DND-41 (cell line): ENCODE measurements at regions not wholly inside any gene's neighbourhood (a gene's known extent, or its start where the extent isn't known, plus 50 kb on each side); places are given as distances from the start of the nearest gene placed in this dataset.

ENCODE experiments used
- ATAC-seq: fragments of 200-7000 bp; cut with Tn5 transposase; 3 replicates; pipeline ENCODE4 v1.9.1; 2021; ENCODE audit warnings: low read depth; ENCODE audit not compliant: insufficient read depth
- DNase-seq: peaks from one replicate; pipeline ENCODE4 v3.0.0-alpha.2; 2020
- H2AFZ ChIP-seq: 2 replicates; pipeline ENCODE4 v1.6.0; 2012; ENCODE audit warnings: low read depth, low read length
- H3K27ac ChIP-seq: 2 replicates; pipeline ENCODE4 v1.5.1; 2012; ENCODE audit warnings: low read length, inconsistent platforms
- H3K27me3 ChIP-seq: fragments of 200-600 bp; sonication (generic); 2 replicates; pipeline ENCODE4 v1.6.0; 2012; ENCODE audit warnings: low read length, mild to moderate bottlenecking, inconsistent platforms; ENCODE audit not compliant: insufficient read depth, poor library complexity
- H3K36me3 ChIP-seq: 2 replicates; pipeline ENCODE4 v1.5.1; 2012; ENCODE audit warnings: low read length, inconsistent platforms; ENCODE audit not compliant: insufficient read depth
- H3K4me1 ChIP-seq: 2 replicates; pipeline ENCODE4 v1.5.1; 2012; ENCODE audit warnings: mild to moderate bottlenecking, low read length; ENCODE audit not compliant: insufficient read depth
- H3K4me2 ChIP-seq: 2 replicates; pipeline ENCODE4 v1.6.0; 2012; ENCODE audit warnings: mild to moderate bottlenecking, moderate library complexity, low read length, inconsistent platforms; ENCODE audit not compliant: insufficient read depth
- H3K4me3 ChIP-seq, 2 experiments: fragments of 200-600 bp in 1 of 2; shearing (Covaris generic) in 1 of 2; 2 replicates each; pipeline ENCODE4 v1.5.1; 2012 to 2016; ENCODE audit warnings: inconsistent platforms in 2 of 2, low read length in 2 of 2, mild to moderate bottlenecking in 2 of 2, low read depth in 1 of 2, moderate library complexity in 1 of 2
- H3K79me2 ChIP-seq: 2 replicates; pipeline ENCODE4 v1.6.0; 2012; ENCODE audit warnings: low read length, inconsistent platforms; ENCODE audit not compliant: insufficient read depth
- H3K9ac ChIP-seq: 2 replicates; pipeline ENCODE4 v1.6.0; 2012; ENCODE audit warnings: low read depth, mild to moderate bottlenecking, inconsistent platforms, low read length, moderate library complexity
- H3K9me3 ChIP-seq: 2 replicates; pipeline ENCODE4 v1.5.1; 2012; ENCODE audit warnings: low read length, moderate library complexity, mild to moderate bottlenecking, inconsistent platforms; ENCODE audit not compliant: insufficient read depth, severe bottlenecking
- H4K20me1 ChIP-seq: 2 replicates; pipeline ENCODE4 v1.6.0; 2012; ENCODE audit warnings: low read length; ENCODE audit not compliant: insufficient read depth
- CTCF ChIP-seq: IDR thresholded peaks from 2 replicates; pipeline ENCODE4 v1.5.1; 2012; ENCODE audit warnings: borderline replicate concordance, low read length, moderate library complexity, mild to moderate bottlenecking; ENCODE audit not compliant: poor library complexity, severe bottlenecking; ENCODE audit errors: extremely low read depth
- EZH2 ChIP-seq: IDR thresholded peaks from 3 replicates; pipeline ENCODE4 v1.6.1; 2012; ENCODE audit warnings: borderline replicate concordance, low read depth, mild to moderate bottlenecking, moderate library complexity, low read length, inconsistent platforms; ENCODE audit not compliant: severe bottlenecking

GRCh38 chr10:78335371-78335690 is 301.7 kb downstream of the RPS24 start:
- Histone ChIP-seq H3K4me3 (no peak overlapping the region), H4K20me1 (no peaks in the 10 kb centered on the region), H3K27ac (no peak overlapping the region), H3K9ac (no peak overlapping the region), H2AFZ (no peak overlapping the region), H3K4me1 (no peaks in the 10 kb centered on the region), H3K36me3 (no peaks in the 10 kb centered on the region), H3K27me3 (peaks cover 10% of the 10 kb centered on the region), H3K9me3 (no peaks in the 10 kb centered on the region), H3K79me2 (no peaks in the 10 kb centered on the region), H3K4me2 (no peak overlapping the region)
- TF ChIP-seq EZH2 (no peak), CTCF (no peak)
- ATAC-seq (no peak), DNase-seq (no peak)

- H3K4me2 ChIP-seq: no peak overlapping the region
- no peak overlapping the region for H3K9ac ChIP-seq
- H3K4me1 ChIP-seq: no peaks in the 10 kb centered on the region
- H3K27ac ChIP-seq: no peak overlapping the region
- DNase-seq (no peak), ATAC-seq (no peak)
- TF ChIP-seq EZH2 (no peak), CTCF (no peak)
- no peaks in the 10 kb centered on the region for H4K20me1 ChIP-seq
- no peak overlapping the region for H2AFZ ChIP-seq
- H3K36me3 ChIP-seq: no peaks in the 10 kb centered on the region
- H3K27me3 ChIP-seq: peaks cover 10% of the 10 kb centered on the region
- no peak overlapping the region for H3K4me3 ChIP-seq
- no peaks in the 10 kb centered on the region for H3K79me2 ChIP-seq
- H3K9me3 ChIP-seq: no peaks in the 10 kb centered on the region
Observed at GRCh38 chr10:78335691-78336401, 302.2 kb downstream of the RPS24 start.

- no peak overlapping the region for H3K4me2 ChIP-seq
- DNase-seq: no peak
Observed at GRCh38 chr10:78336402-78336791, 302.7 kb downstream of the RPS24 start.

More at GRCh38 chr10:78336402-78336791, 302.7 kb downstream of the RPS24 start:
- ATAC-seq: no peak
- Histone ChIP-seq H3K4me1 (no peaks in the 10 kb centered on the region), H4K20me1 (no peaks in the 10 kb centered on the region), H3K9me3 (no peaks in the 10 kb centered on the region), H2AFZ (no peak overlapping the region), H3K27me3 (peaks cover 10% of the 10 kb centered on the region), H3K36me3 (no peaks in the 10 kb centered on the region), H3K27ac (no peak overlapping the region), H3K9ac (no peak overlapping the region), H3K79me2 (no peaks in the 10 kb centered on the region), H3K4me3 (no peak overlapping the region)
- TF ChIP-seq CTCF: no peak
- TF ChIP-seq EZH2: no peak
